ENCODE measurements at regions not wholly inside any gene's neighbourhood (a gene's known extent, or its start where the extent isn't known, plus 50 kb on each side); places are given as distances from the start of the nearest gene placed in this dataset.

GRCh38 chr15:46413799-46414198 is 779.0 kb downstream of the SQOR start:
- DNase-seq (ENCODE audit: low read depth in 2 of 2): no peak

- DNase-seq (ENCODE audit: low read depth in 2 of 2): no peak
These were observed 781.7 kb downstream of the SQOR start for GRCh38 chr15:46416544-46416943.

- no peak for DNase-seq (ENCODE audit: low read depth in 2 of 2)
These were observed 786.2 kb downstream of the SQOR start for GRCh38 chr15:46420990-46421389.

GRCh38 chr15:46441294-46442062 is 806.6 kb downstream of the SQOR start:
- no peak for DNase-seq (ENCODE audit: low read depth in 2 of 2)

- no peak for DNase-seq (ENCODE audit: low read depth in 2 of 2)
These were observed 807.4 kb downstream of the SQOR start for GRCh38 chr15:46442184-46442583.

- no peak for DNase-seq (ENCODE audit: low read depth in 2 of 2)
These were observed 808.2 kb downstream of the SQOR start for GRCh38 chr15:46442901-46443590.

- no peak for DNase-seq (ENCODE audit: low read depth in 2 of 2)
These were observed 815.4 kb downstream of the SQOR start for GRCh38 chr15:46450112-46450809.

- DNase-seq (ENCODE audit: low read depth in 2 of 2): no peak
These were observed 816.0 kb downstream of the SQOR start for GRCh38 chr15:46450810-46451182.

GRCh38 chr15:46452297-46452820 is 817.5 kb downstream of the SQOR start:
- no peak for DNase-seq (ENCODE audit: low read depth in 2 of 2)

- DNase-seq (ENCODE audit: low read depth in 2 of 2): no peak
These were observed 821.6 kb downstream of the SQOR start for GRCh38 chr15:46456456-46456855.

GRCh38 chr15:46460431-46461094 is 825.7 kb downstream of the SQOR start:
- DNase-seq (ENCODE audit: low read depth in 2 of 2): no peak

- no peak for DNase-seq (ENCODE audit: low read depth in 2 of 2)
These were observed 826.6 kb downstream of the SQOR start for GRCh38 chr15:46461416-46461815.

GRCh38 chr15:46467041-46467440 is 832.2 kb downstream of the SQOR start:
- no peak for DNase-seq (ENCODE audit: low read depth in 2 of 2)

GRCh38 chr15:46471096-46471495 is 836.3 kb downstream of the SQOR start:
- no peak for DNase-seq (ENCODE audit: low read depth in 2 of 2)

- DNase-seq (ENCODE audit: low read depth in 2 of 2): no peak
These were observed 854.4 kb downstream of the SQOR start for GRCh38 chr15:46489276-46489675.

- no peak for DNase-seq (ENCODE audit: low read depth in 2 of 2)
These were observed 861.8 kb downstream of the SQOR start for GRCh38 chr15:46496491-46497115.

GRCh38 chr15:46502667-46503066 is 867.8 kb downstream of the SQOR start:
- no peak for DNase-seq (ENCODE audit: low read depth in 2 of 2)

- DNase-seq (ENCODE audit: low read depth in 2 of 2): no peak
These were observed 883.6 kb downstream of the SQOR start for GRCh38 chr15:46518381-46518780.

GRCh38 chr15:46523701-46524100 is 888.9 kb downstream of the SQOR start:
- DNase-seq (ENCODE audit: low read depth in 2 of 2): no peak

- DNase-seq (ENCODE audit: low read depth in 2 of 2): no peak
These were observed 891.3 kb downstream of the SQOR start for GRCh38 chr15:46525984-46526725.

GRCh38 chr15:46526726-46527110 is 891.9 kb downstream of the SQOR start:
- no peak for DNase-seq (ENCODE audit: low read depth in 2 of 2)
